Heart left ventricle (tissue), 13 donors: ENCODE measurements at regions not wholly inside any gene's neighbourhood (a gene's known extent, or its start where the extent isn't known, plus 50 kb on each side); places are given as distances from the start of the nearest gene placed in this dataset.

Experiments used
- CTCF ChIP-seq, 12 donors: fragments of 200-600 bp; sonication (generic) in 4 of 12; IDR thresholded peaks; one replicate each; pipeline versions ENCODE4 v1.5.0 to v1.8.0; 2018 to 2022; ENCODE audit warnings: antibody characterized with exemption in 12 of 12, mild to moderate bottlenecking in 5 of 12
- POLR2A ChIP-seq, 2 donors: fragments of 450-650 bp; IDR thresholded peaks; one replicate each; pipeline ENCODE4 v1.6.1; 2017; ENCODE audit warnings: antibody characterized with exemption in 2 of 2, mild to moderate bottlenecking in 2 of 2, moderate library complexity in 2 of 2
- donor health status: ischemic (EF 13 %, LVEDD 7.1; RV severe dilation, severe dysfunction).
- donor health status: DM: no; HTN: yes; CAD: no.
- donor health status: DM: no; HTN: no; CAD: no.
- donor health status: ischemic (EF 25% LVEDD 6.9; RV normal size, moderate dysfunction).
- donor health status: ischemic (EF 25% LVEDD 5.7; RV mildly dilated, moderate dysfunction).
- donor health status: ischemic (EF 35%, LVEDD 5.7; RV mildly dilated, moderate dysfunction).
- donor health status: nonischemic (EF 11% LVEDD 7.7; RV severe dilation, severe dysfunction).
- donor health status: DM: yes; HTN: yes; CAD: no.
- donor health status: PGD.
- donor health status: ischemic (EF 29% LVEDD 5.4; RV normal size, mild dysfunction).
- donor health status: nonischemic (EF 23%, LVEDD 6.1; RV moderate dilation, normal function).

DNA sequence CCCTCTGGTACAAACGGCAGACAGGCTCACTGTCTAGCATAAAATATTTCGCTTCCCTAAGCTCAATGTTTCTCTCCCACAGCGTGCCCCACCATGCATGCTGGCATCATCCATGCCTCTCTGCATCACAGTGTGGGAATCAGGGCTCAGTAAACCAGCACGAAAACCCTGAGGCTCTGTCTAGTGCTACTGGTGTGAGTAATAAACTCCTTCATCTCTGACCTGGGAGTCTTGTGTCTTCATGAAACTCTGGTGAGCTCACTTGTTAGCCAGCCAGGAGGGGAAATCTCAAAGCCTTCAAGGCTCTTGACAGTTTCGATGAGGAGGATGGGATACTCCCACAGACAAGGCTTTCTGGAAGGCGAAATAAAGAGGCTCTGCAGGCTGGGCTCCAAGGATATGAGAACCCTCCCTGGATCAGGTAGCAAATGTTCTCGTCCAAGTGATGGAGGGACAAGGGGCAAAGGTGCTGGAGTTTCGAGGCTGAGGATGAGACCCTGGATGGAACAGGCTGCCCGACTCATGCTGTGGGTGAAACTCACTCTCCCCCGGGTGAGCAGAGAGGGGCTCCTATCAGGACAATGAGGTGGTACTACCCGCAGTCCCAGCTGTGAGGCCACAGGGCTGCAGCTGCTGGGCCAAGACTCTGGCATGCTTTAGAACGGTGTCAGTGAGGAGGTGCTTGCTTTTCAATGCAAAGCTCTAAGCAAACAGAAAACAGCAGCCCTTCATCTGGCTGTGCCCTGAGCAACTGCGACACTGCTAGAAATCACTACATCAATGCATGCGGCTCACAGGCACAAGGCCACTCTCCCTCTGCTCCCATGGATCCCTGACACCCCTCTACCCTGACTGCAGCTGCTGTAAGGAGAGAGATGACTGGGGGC, 69.3 kb downstream of the SHANK2 start:
- TF ChIP-seq CTCF (IDR thresholded peaks at IDR 0.05) (no peak), POLR2A (IDR thresholded peaks at IDR 0.05) (no peak)
